D721Med (cell line): ENCODE measurements at regions not wholly inside any gene's neighbourhood (a gene's known extent, or its start where the extent isn't known, plus 50 kb on each side); places are given as distances from the start of the nearest gene placed in this dataset.

ENCODE experiments used
- DNase-seq: peaks from one replicate; pipeline ENCODE4 v3.0.0; 2011; ENCODE audit warnings: low spot score; ENCODE audit not compliant: insufficient read length
- FAIRE-seq: peaks from 2 replicates; lab custom pipeline; 2011; peaks lifted over from hg19 to GRCh38; lab: Jason Lieb, UNC
- CTCF ChIP-seq: IDR thresholded peaks from 2 replicates; pipeline ENCODE4 v1.5.1; 2012; ENCODE audit warnings: mild to moderate bottlenecking, control low read depth; ENCODE audit not compliant: insufficient read depth; ENCODE audit errors: missing control alignments

DNA sequence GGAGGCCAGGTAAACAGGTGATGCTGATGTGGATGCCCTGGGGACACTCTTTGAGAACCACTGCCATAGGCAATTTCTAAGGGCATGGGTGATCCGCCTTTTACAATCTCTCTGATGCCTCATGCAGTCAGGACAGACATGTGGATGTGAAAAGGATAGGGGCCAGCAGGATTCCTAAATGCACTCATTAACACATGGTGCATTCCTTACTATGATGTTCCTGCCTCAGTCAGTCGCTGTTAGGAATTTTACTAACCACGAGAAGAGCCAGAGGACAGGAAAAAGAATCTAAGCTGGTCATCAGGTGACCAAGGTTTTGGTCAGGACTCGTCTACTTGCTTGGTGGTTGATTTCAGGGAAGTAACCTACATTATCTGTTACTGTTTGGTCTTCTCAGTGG, 191.0 kb downstream of the ARL4C start:
- no peak for TF ChIP-seq CTCF
- FAIRE-seq (no peak), DNase-seq (no peak)

- no peak for FAIRE-seq
- no peak for TF ChIP-seq CTCF
- DNase-seq = no peak
Measured at GRCh38 chr2:234304950-234305349, 191.9 kb downstream of the ARL4C start.

- DNase-seq (no peak), FAIRE-seq (no peak)
- TF ChIP-seq CTCF = no peak
Measured at GRCh38 chr2:234302664-234302991, 194.3 kb downstream of the ARL4C start.

DNA sequence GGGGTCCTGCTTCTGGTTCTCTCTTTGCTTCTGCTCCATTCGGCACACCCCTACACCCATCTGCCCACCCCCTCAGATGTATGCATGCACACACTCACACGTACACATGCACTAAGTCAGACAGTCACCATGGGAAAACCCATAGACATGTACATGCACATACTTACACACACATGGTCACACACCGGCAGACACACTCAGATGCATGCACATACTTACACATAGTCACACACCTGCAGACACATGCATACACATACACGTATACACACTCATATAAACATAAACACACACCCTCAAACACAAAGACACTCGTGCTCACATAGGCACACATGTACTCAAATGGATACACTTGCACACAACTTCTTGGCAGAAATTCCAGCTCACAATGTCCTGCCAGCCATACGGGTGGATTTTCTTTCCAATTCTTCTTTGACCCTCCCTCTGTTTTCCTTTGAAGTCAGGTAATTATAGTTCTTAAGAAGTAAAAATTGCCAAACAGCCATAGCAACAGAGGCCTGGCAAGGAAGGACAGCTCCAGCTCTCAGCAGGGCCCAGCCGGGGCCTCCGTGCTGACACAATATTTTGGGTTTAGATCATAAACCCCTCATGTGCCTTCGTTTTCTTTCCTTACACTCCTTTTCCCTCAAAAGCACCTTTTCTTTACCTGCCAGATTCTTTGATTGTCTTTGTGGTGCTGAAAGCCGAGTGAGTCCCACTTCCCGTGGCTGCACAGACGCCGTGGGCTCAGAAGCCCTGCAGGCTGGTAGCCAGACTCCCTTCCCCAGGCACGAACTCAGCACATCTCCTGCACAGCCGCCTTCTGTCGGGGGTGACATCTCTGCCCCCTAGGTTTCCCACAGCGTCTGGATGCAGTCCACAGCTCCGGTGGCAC, 195.7 kb downstream of the ARL4C start:
- DNase-seq = no peak
- no peak for TF ChIP-seq CTCF
- no peak for FAIRE-seq

DNA sequence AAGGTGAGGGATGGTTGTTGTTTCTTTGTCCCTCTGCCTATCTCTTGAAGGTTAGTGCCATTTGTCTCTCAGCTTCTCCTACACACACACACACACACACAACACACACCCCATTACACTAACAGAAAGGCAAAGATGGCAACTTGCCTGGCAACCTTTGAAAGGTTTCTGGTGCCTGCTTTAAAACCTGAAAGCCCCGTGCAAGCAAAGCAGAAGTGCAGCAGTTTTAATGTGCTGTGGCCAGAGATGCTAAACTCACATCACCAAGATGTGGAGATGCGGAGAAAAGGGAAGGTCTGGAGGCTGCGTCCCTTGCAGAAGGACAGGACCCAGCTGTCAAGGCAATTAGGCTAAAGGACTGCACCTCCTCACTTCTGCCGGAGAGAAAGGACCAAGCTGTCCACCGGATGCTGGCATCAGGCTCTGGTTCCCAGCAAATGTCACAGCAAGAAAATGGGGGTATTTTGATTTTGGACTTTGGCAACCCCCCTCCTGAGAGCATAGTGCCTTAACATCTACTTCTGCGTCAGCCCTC, 196.4 kb downstream of the ARL4C start:
- FAIRE-seq (no peak), DNase-seq (no peak)
- no peak for TF ChIP-seq CTCF

DNA sequence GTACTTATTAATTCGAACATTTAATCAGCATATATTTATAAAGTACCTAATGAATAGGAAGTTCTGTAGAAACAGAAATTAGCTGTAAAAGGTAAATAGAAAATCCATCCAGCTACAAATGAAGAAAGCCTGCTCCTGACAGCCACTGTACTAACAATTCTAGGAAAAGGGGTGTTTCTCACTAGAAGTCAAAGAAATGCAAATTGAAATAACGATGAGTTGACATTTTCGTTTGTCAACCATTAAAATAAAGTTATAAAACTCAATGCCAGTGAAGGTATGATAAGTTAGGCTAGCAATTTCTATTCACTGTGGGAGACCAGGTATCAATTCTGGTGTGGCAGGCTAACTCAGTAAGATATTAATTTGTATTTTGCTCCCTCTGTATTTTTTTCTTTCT, 198.0 kb downstream of the ARL4C start:
- DNase-seq = no peak
- TF ChIP-seq CTCF = no peak
- FAIRE-seq = no peak

DNA sequence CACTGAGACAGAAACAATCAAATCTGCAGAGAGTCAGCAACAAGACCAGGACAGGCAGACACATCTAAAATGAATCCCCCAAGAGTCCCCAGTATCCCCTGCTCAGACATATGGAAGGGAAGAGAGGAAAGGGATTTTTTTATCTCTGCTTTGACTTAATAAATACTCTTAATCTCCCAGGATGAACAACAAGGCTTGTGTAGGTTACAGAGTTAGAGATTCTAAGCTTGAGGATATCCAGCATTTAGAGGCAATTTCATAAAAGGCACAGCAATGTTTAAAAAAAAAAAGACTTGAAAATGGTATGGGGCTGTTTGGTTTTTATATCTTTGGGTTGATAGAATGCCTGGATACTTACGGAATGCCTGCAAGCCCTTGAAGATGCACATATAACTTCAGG, 199.9 kb downstream of the ARL4C start:
- FAIRE-seq (no peak), DNase-seq (no peak)
- no peak for TF ChIP-seq CTCF
